Ascending aorta (tissue), 2 donors: ENCODE measurements at regions not wholly inside any gene's neighbourhood (a gene's known extent, or its start where the extent isn't known, plus 50 kb on each side); places are given as distances from the start of the nearest gene placed in this dataset.

Experiments used
- DNase-seq, 2 donors: peaks; one replicate each; pipeline ENCODE4 v3.0.0-alpha.2; 2019; ENCODE audit warnings: low spot score in 2 of 2
- H3K27ac ChIP-seq, 2 donors: fragments of 200-600 bp; sonication (generic); one replicate each; pipeline ENCODE4 v1.5.1; 2016 to 2017; ENCODE audit warnings: mild to moderate bottlenecking in 1 of 2
- H3K27me3 ChIP-seq: fragments of 200-600 bp; sonication (generic); one replicate; pipeline ENCODE4 v1.5.1; 2017
- H3K36me3 ChIP-seq, 2 donors: fragments of 200-600 bp; sonication (generic); one replicate each; pipeline ENCODE4 v1.5.1; 2016
- H3K4me1 ChIP-seq, 2 donors: fragments of 200-600 bp; sonication (generic); one replicate each; pipeline ENCODE4 v1.5.1; 2016 to 2017; ENCODE audit warnings: mild to moderate bottlenecking in 1 of 2
- H3K4me3 ChIP-seq, 2 donors: fragments of 200-600 bp; sonication (generic); one replicate each; pipeline ENCODE4 v1.5.1; 2016 to 2017; ENCODE audit warnings: mild to moderate bottlenecking in 1 of 2
- H3K9me3 ChIP-seq, 2 donors: fragments of 200-600 bp; sonication (generic); one replicate each; pipeline ENCODE4 v1.5.1; 2016
- CTCF ChIP-seq, 3 experiments: fragments of 200-600 bp in 2 of 3; fragments of 450-650 bp in 1 of 3; sonication (generic) in 2 of 3; IDR thresholded peaks; one replicate each; pipeline ENCODE4 v1.5.1; 2016 to 2019; ENCODE audit warnings: antibody characterized with exemption in 3 of 3, mild to moderate bottlenecking in 1 of 3, moderate library complexity in 1 of 3
- intact Hi-C: fragments of 100-400 bp; cut with DNase I; formaldehyde crosslinking; loops from one replicate; pipeline ENCODE4 v1.15.1; 2023

- Histone ChIP-seq H3K9me3 (no peaks in the 10 kb centered on the region), H3K36me3 (no peaks in the 10 kb centered on the region), H3K27me3 (no peaks in the 10 kb centered on the region), H3K4me3 (no peak overlapping the region), H3K4me1 (no peaks in the 10 kb centered on the region), H3K27ac (no peak overlapping the region)
- intact Hi-C loops: no loop called here
- TF ChIP-seq CTCF (IDR thresholded peaks at IDR 0.05): no peak
- DNase-seq: no peak
Measured at GRCh38 chr20:39269493-39270217, 307.5 kb downstream of the DHX35 start.

GRCh38 chr20:39268981-39269461 lies 306.9 kb downstream of the DHX35 start:
- no peaks in the 10 kb centered on the region for H3K36me3 ChIP-seq
- no peaks in the 10 kb centered on the region for H3K9me3 ChIP-seq
- peak; percentile 39 to 61 (median 44) for TF ChIP-seq CTCF (IDR thresholded peaks at IDR 0.05)
- DNase-seq: no peak
- no peaks in the 10 kb centered on the region for H3K27me3 ChIP-seq
- H3K27ac ChIP-seq: no peak overlapping the region
- intact Hi-C loops: no loop called here
- no peaks in the 10 kb centered on the region for H3K4me1 ChIP-seq
- no peak overlapping the region for H3K4me3 ChIP-seq

GRCh38 chr20:39268491-39268951 lies 306.4 kb downstream of the DHX35 start:
- H3K9me3 ChIP-seq: no peaks in the 10 kb centered on the region
- no peaks in the 10 kb centered on the region for H3K4me1 ChIP-seq
- H3K36me3 ChIP-seq: no peaks in the 10 kb centered on the region
- TF ChIP-seq CTCF (IDR thresholded peaks at IDR 0.05): no peak
- H3K4me3 ChIP-seq: no peak overlapping the region
- intact Hi-C loops: no loop called here
- no peaks in the 10 kb centered on the region for H3K27me3 ChIP-seq
- H3K27ac ChIP-seq: no peak overlapping the region
- no peak for DNase-seq

- H3K9me3 ChIP-seq: no peaks in the 10 kb centered on the region
- TF ChIP-seq CTCF (IDR thresholded peaks at IDR 0.05): no peak
- intact Hi-C loops: no loop called here
- H3K36me3 ChIP-seq: no peaks in the 10 kb centered on the region
- H3K27ac ChIP-seq: no peak overlapping the region
- H3K4me3 ChIP-seq: no peak overlapping the region
- DNase-seq: no peak
- no peaks in the 10 kb centered on the region for H3K27me3 ChIP-seq
- H3K4me1 ChIP-seq: no peaks in the 10 kb centered on the region
Measured at GRCh38 chr20:39266989-39267388, 304.8 kb downstream of the DHX35 start.

- Histone ChIP-seq H3K27me3 (no peaks in the 10 kb centered on the region), H3K27ac (no peak overlapping the region), H3K9me3 (no peaks in the 10 kb centered on the region), H3K36me3 (no peaks in the 10 kb centered on the region), H3K4me3 (no peak overlapping the region), H3K4me1 (no peaks in the 10 kb centered on the region)
- no peak for DNase-seq
- TF ChIP-seq CTCF (IDR thresholded peaks at IDR 0.05): peak; percentile 40 to 70 (median 45)
- intact Hi-C loops: no loop called here
Measured at GRCh38 chr20:39264506-39265172, 302.5 kb downstream of the DHX35 start.
